A673 (cell line): ENCODE measurements at regions not wholly inside any gene's neighbourhood (a gene's known extent, or its start where the extent isn't known, plus 50 kb on each side); places are given as distances from the start of the nearest gene placed in this dataset.

Experiments
- BruUV-seq: library from RNA; stranded (reverse); fragments of 400-500 nt; replicated peaks from 2 replicates; lab custom pipeline; 2021; lab: Mats Ljungman, UMichigan
- CTCF ChIA-PET: fragments of 300-600 bp; sonication (Branson Sonifier 250); formaldehyde crosslinking; loops from one replicate; lab custom pipeline; 2022; ENCODE audit warnings: antibody characterized with exemption; lab: Charles Lee
- POLR2A ChIA-PET: fragments of 300-600 bp; sonication (Branson Sonifier 250); formaldehyde crosslinking; loops from one replicate; lab custom pipeline; 2022; ENCODE audit warnings: antibody characterized with exemption; ENCODE audit not compliant: low non-redundant PET; lab: Charles Lee
- DNase-seq: peaks from one replicate; pipeline ENCODE4 v3.0.0-alpha.2; 2015; ENCODE audit warnings: low spot score
- H3K27ac ChIP-seq: fragments of 200-600 bp; sonication (generic); 2 replicates; pipeline ENCODE4 v1.5.1; 2016; ENCODE audit warnings: mixed run types, low read depth, mild to moderate bottlenecking, mixed read lengths, antibody characterized with exemption, low read length; ENCODE audit not compliant: poor library complexity, severe bottlenecking
- H3K27me3 ChIP-seq: fragments of 200-600 bp; sonication (generic); replicated peaks from 2 replicates; pipeline ENCODE4 v1.6.1; 2017; ENCODE audit warnings: mixed run types, low read depth, mild to moderate bottlenecking, mixed read lengths, antibody characterized with exemption, low read length; ENCODE audit not compliant: insufficient read depth, poor library complexity
- H3K36me3 ChIP-seq: fragments of 200-600 bp; sonication (generic); 2 replicates; pipeline ENCODE4 v1.6.1; 2016; ENCODE audit warnings: mixed run types, mild to moderate bottlenecking, mixed read lengths, antibody characterized with exemption, low read length; ENCODE audit not compliant: insufficient read depth, poor library complexity, severe bottlenecking
- H3K4me1 ChIP-seq: fragments of 200-600 bp; sonication (generic); 2 replicates; pipeline ENCODE4 v1.6.1; 2017; ENCODE audit warnings: mixed run types, mild to moderate bottlenecking, mixed read lengths, antibody characterized with exemption, low read length; ENCODE audit not compliant: insufficient read depth, poor library complexity, severe bottlenecking
- H3K4me3 ChIP-seq: fragments of 200-600 bp; sonication (generic); 2 replicates; pipeline ENCODE4 v1.5.1; 2016; ENCODE audit warnings: low read depth, mixed run types, mild to moderate bottlenecking, mixed read lengths, low read length; ENCODE audit not compliant: poor library complexity, severe bottlenecking
- H3K9me3 ChIP-seq: fragments of 200-600 bp; sonication (generic); 2 replicates; pipeline ENCODE4 v1.6.1; 2016; ENCODE audit warnings: mixed run types, low read depth, mild to moderate bottlenecking, mixed read lengths, antibody characterized with exemption, low read length; ENCODE audit not compliant: poor library complexity, severe bottlenecking
- EZH2 ChIP-seq: fragments of 200-600 bp; sonication (generic); IDR thresholded peaks from 2 replicates; pipeline ENCODE4 v1.6.1; 2017; ENCODE audit warnings: borderline replicate concordance, low read depth, mild to moderate bottlenecking, mixed read lengths, antibody characterized with exemption, low read length; ENCODE audit not compliant: poor library complexity, severe bottlenecking
- intact Hi-C: fragments of 100-400 bp; cut with micrococcal nuclease; formaldehyde crosslinking; loops from one replicate; pipeline ENCODE4 v1.10.0; 2022; ENCODE audit not compliant: unreplicated experiment
- TF ChIP-seq, protein P1 (sequence below): fragments of 300-800, 200-600 bp; sonication (generic); conservative IDR thresholded peaks from 2 replicates; pipeline ENCODE4 v1.5.1; 2017; ENCODE audit warnings: low read depth, mild to moderate bottlenecking, antibody characterized with exemption, low read length, moderate library complexity, mixed read lengths

DNA sequence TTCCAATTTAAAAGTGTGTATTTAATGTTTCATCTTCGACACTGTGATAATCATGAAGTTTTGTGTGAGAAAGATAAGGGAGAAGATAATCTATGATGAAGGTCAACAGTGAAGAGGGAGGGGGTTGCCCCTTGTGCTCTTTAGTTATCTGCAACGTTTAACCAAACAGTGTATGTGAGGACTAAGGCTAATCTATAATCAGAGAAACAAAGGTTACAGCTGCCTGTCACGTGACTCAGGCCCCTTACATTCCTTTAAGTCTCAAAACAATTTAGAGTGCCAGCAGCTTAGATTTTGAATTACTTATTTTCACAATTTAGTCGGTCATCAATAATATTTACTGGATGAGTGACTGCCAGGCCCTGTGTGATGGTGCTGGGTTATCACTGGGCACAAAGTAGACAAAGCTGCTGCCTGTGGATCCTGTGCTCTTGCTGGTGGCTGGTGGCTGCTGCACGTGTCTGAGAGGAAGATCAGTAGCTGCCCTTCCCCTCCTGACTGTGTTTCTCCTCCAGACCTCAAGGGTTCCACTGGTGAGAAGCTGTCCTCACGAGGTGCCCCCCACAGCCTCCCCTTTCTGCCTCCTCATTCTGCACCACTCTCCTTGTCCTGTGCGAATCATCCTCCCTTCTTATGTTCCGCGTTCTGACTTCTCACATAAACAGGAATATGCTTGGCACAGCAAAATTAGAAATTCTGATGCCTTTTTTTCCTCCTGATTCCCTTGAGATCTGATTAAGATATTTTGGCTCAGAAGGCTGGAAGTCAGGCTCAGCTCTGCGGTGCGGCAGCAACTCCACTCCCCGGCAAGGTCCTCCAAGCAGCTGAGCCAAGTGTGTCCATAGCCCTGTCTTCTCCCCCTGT, 331.1 kb upstream of the B3GAT1 start:
- H3K4me1 ChIP-seq = no peaks in the 10 kb centered on the region
- no peaks in the 10 kb centered on the region for H3K27me3 ChIP-seq
- peaks cover 3% of the 10 kb centered on the region for H3K9me3 ChIP-seq
- H3K4me3 ChIP-seq = no peak overlapping the region
- ChIA-PET POLR2A (no interaction called here), CTCF (no interaction called here)
- intact Hi-C loops = no loop called here
- H3K36me3 ChIP-seq = no peaks in the 10 kb centered on the region
- DNase-seq = no peak
- TF ChIP-seq, protein P1, sequence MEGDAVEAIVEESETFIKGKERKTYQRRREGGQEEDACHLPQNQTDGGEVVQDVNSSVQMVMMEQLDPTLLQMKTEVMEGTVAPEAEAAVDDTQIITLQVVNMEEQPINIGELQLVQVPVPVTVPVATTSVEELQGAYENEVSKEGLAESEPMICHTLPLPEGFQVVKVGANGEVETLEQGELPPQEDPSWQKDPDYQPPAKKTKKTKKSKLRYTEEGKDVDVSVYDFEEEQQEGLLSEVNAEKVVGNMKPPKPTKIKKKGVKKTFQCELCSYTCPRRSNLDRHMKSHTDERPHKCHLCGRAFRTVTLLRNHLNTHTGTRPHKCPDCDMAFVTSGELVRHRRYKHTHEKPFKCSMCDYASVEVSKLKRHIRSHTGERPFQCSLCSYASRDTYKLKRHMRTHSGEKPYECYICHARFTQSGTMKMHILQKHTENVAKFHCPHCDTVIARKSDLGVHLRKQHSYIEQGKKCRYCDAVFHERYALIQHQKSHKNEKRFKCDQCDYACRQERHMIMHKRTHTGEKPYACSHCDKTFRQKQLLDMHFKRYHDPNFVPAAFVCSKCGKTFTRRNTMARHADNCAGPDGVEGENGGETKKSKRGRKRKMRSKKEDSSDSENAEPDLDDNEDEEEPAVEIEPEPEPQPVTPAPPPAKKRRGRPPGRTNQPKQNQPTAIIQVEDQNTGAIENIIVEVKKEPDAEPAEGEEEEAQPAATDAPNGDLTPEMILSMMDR = no peak
- TF ChIP-seq EZH2 = no peak
- no peak overlapping the region for H3K27ac ChIP-seq
- no TSS peak for BruUV-seq

DNA sequence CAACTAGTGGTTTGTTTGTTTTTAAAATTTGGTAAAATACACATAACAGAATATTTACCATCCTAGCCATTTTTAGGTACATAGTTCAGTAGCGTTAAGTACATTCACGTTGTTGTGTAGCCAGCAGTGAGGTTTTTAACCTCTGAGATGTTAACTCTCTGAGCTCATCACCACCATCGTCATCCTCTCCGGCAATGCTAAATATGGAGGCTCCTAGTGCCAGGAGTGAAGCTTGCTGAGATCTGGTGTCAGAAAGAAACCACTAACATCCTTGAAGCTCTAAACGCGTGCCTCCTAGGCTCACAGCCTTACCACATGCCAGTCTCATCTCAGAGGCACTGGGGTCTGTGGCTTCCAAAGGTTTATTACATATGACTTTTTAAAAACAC, 330.2 kb upstream of the B3GAT1 start:
- no peak overlapping the region for H3K4me3 ChIP-seq
- DNase-seq = no peak
- BruUV-seq = no TSS peak
- CTCF ChIA-PET = no interaction called here
- H3K4me1 ChIP-seq = no peaks in the 10 kb centered on the region
- no peak overlapping the region for H3K27ac ChIP-seq
- no peaks in the 10 kb centered on the region for H3K36me3 ChIP-seq
- intact Hi-C loops = no loop called here
- H3K27me3 ChIP-seq = no peaks in the 10 kb centered on the region
- no peaks in the 10 kb centered on the region for H3K9me3 ChIP-seq
- TF ChIP-seq, protein P1 = no peak
- TF ChIP-seq EZH2 = no peak
- POLR2A ChIA-PET = no interaction called here

DNA sequence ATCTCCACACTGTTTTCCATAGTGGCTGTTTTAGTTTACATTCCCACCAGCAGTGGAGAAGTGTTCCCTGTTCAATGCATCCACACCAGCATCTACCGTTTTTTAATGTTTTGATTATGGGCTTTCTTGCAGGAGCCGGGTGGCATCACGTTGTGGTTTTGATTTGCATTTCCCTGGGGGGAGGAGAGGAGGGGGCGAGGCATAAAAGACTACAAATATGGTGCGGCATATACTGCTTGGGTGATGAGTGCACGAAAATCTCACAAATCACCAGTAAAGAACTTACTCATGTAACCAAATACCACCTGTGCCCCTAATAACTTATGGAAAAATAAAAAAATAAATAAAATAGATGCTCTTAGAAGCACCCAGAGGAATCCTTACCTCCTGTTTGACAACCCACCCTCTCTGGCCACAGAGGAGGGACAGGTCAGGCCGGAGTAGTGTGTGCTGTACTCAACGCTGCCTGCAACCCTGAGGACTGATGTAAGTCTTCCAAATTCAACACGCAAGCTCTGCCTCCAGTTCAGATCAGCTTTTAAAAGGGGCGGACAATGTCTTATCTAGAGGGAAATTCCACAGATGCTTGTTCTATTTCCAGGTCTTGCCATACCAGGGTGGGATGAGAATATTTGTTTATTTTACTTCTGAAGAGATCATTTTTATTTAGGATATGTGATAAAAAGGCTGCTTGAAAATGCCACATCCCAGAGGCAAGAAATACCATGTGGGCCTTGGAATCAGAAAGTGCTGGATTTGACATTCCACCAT, 329.6 kb upstream of the B3GAT1 start:
- ChIA-PET POLR2A (no interaction called here), CTCF (no interaction called here)
- no peak for DNase-seq
- BruUV-seq = no TSS peak
- no peak for TF ChIP-seq EZH2
- TF ChIP-seq, protein P1 = no peak
- H3K36me3 ChIP-seq = no peaks in the 10 kb centered on the region
- H3K9me3 ChIP-seq = no peaks in the 10 kb centered on the region
- H3K4me1 ChIP-seq = no peaks in the 10 kb centered on the region
- H3K4me3 ChIP-seq = no peak overlapping the region
- H3K27ac ChIP-seq = no peak overlapping the region
- no peaks in the 10 kb centered on the region for H3K27me3 ChIP-seq
- intact Hi-C loops = no loop called here
